ENCODE measurements at regions not wholly inside any gene's neighbourhood (a gene's known extent, or its start where the extent isn't known, plus 50 kb on each side); places are given as distances from the start of the nearest gene placed in this dataset.

- no peak for TF ChIP-seq POLR2A (IDR thresholded peaks at IDR 0.05)
- no peak for TF ChIP-seq POLR2AphosphoS5 (IDR thresholded peaks at IDR 0.05)
- no peak for TF ChIP-seq CTCF (IDR thresholded peaks at IDR 0.05 in 8 of 11, conservative IDR thresholded peaks at IDR 0.05 in 3 of 11)
Measured at GRCh38 chr10:2920637-2921036, 146.7 kb upstream of the PFKP start.

Data from spleen (tissue), 7 donors.